Skin epidermis (tissue), 12 donors: ENCODE measurements at regions not wholly inside any gene's neighbourhood (a gene's known extent, or its start where the extent isn't known, plus 50 kb on each side); places are given as distances from the start of the nearest gene placed in this dataset.

ENCODE experiments used
- H3K27ac ChIP-seq, 21 experiments: fragments of 200-600 bp; sonication (generic) in 11 of 21; one replicate each; pipeline ENCODE4 v1.5.0; 2020; ENCODE audit warnings: mild to moderate bottlenecking in 3 of 21, inconsistent platforms in 2 of 21, moderate library complexity in 2 of 21
- H3K4me3 ChIP-seq, 7 experiments: fragments of 200-600 bp; sonication (generic) in 2 of 7; one replicate each; pipeline ENCODE4 v1.5.0; 2020; ENCODE audit warnings: inconsistent platforms in 2 of 7, mild to moderate bottlenecking in 2 of 7, moderate library complexity in 1 of 7

- Histone ChIP-seq H3K27ac (peak overlapping the region in 1 of 21 experiments; percentile 43), H3K4me3 (no peak overlapping the region)
Observed at GRCh38 chr18:26745288-26746181, 120.0 kb downstream of the AQP4 start.

- no peak overlapping the region for H3K4me3 ChIP-seq
- no peak overlapping the region for H3K27ac ChIP-seq
Observed at GRCh38 chr18:26741758-26742157, 123.7 kb downstream of the AQP4 start.

- Histone ChIP-seq H3K27ac (no peak overlapping the region), H3K4me3 (no peak overlapping the region)
Observed at GRCh38 chr18:26741048-26741447, 124.5 kb downstream of the AQP4 start.

GRCh38 chr18:26740396-26740795, 125.1 kb downstream of the AQP4 start:
- H3K4me3 ChIP-seq: no peak overlapping the region
- H3K27ac ChIP-seq: no peak overlapping the region

- Histone ChIP-seq H3K27ac (no peak overlapping the region), H3K4me3 (no peak overlapping the region)
Observed at GRCh38 chr18:26738706-26739105, 126.8 kb downstream of the AQP4 start.

- Histone ChIP-seq H3K4me3 (no peak overlapping the region), H3K27ac (no peak overlapping the region)
Observed at GRCh38 chr18:26736301-26736700, 129.2 kb downstream of the AQP4 start.

GRCh38 chr18:26734760-26735159, 130.7 kb downstream of the AQP4 start:
- Histone ChIP-seq H3K27ac (no peak overlapping the region), H3K4me3 (no peak overlapping the region)

GRCh38 chr18:26729449-26729848, 136.1 kb downstream of the AQP4 start:
- H3K4me3 ChIP-seq: no peak overlapping the region
- H3K27ac ChIP-seq: no peak overlapping the region

GRCh38 chr18:26729008-26729407, 136.5 kb downstream of the AQP4 start:
- H3K4me3 ChIP-seq: no peak overlapping the region
- no peak overlapping the region for H3K27ac ChIP-seq

GRCh38 chr18:26723981-26724380, 141.5 kb downstream of the AQP4 start:
- Histone ChIP-seq H3K4me3 (no peak overlapping the region), H3K27ac (no peak overlapping the region)

GRCh38 chr18:26722565-26722931, 143.0 kb downstream of the AQP4 start:
- Histone ChIP-seq H3K27ac (no peak overlapping the region), H3K4me3 (no peak overlapping the region)

GRCh38 chr18:26721854-26722564, 143.5 kb downstream of the AQP4 start:
- H3K27ac ChIP-seq: no peak overlapping the region
- no peak overlapping the region for H3K4me3 ChIP-seq

GRCh38 chr18:26719896-26720295, 145.6 kb downstream of the AQP4 start:
- Histone ChIP-seq H3K27ac (no peak overlapping the region), H3K4me3 (no peak overlapping the region)

- Histone ChIP-seq H3K27ac (no peak overlapping the region), H3K4me3 (no peak overlapping the region)
Observed at GRCh38 chr18:26717123-26717719, 148.3 kb downstream of the AQP4 start.

- Histone ChIP-seq H3K4me3 (no peak overlapping the region), H3K27ac (no peak overlapping the region)
Observed at GRCh38 chr18:26714739-26715138, 150.8 kb downstream of the AQP4 start.

GRCh38 chr18:26711756-26712155, 153.8 kb downstream of the AQP4 start:
- Histone ChIP-seq H3K27ac (no peak overlapping the region), H3K4me3 (no peak overlapping the region)

- Histone ChIP-seq H3K27ac (no peak overlapping the region), H3K4me3 (no peak overlapping the region)
Observed at GRCh38 chr18:26710470-26711096, 154.9 kb downstream of the AQP4 start.

- no peak overlapping the region for H3K27ac ChIP-seq
- H3K4me3 ChIP-seq: no peak overlapping the region
Observed at GRCh38 chr18:26709897-26710296, 155.6 kb downstream of the AQP4 start.

GRCh38 chr18:26708806-26709716, 156.4 kb downstream of the AQP4 start:
- H3K27ac ChIP-seq: no peak overlapping the region
- H3K4me3 ChIP-seq: no peak overlapping the region
